ENCODE measurements at regions not wholly inside any gene's neighbourhood (a gene's known extent, or its start where the extent isn't known, plus 50 kb on each side); places are given as distances from the start of the nearest gene placed in this dataset.

- H3K36me3 ChIP-seq (ENCODE audit: insufficient read depth, low read length) = no peaks in the 10 kb centered on the region
- no peak overlapping the region for H3K27ac ChIP-seq (ENCODE audit: low read length)
- no peak overlapping the region for H3K9ac ChIP-seq (ENCODE audit: low read length)
- no peak for DNase-seq
- H3K9me3 ChIP-seq (ENCODE audit: low read length) = peaks cover 31% of the 10 kb centered on the region
- no peak overlapping the region for H3K4me3 ChIP-seq (ENCODE audit: low read length)
- no peaks in the 10 kb centered on the region for H3K79me2 ChIP-seq (ENCODE audit: low read length)
- H4K20me1 ChIP-seq (ENCODE audit: insufficient read depth, low read depth, low read length) = no peaks in the 10 kb centered on the region
- no peak overlapping the region for H3K4me2 ChIP-seq (ENCODE audit: low read depth, low read length, poor library complexity, severe bottlenecking)
- no peaks in the 10 kb centered on the region for H3K27me3 ChIP-seq (ENCODE audit: low read length)
- no peaks in the 10 kb centered on the region for H3K4me1 ChIP-seq (ENCODE audit: low read length)
- H2AFZ ChIP-seq (ENCODE audit: low read length) = no peak overlapping the region
- H3K9me2 ChIP-seq (replicated peaks; ENCODE audit: insufficient read depth, low read length) = no peaks in the 10 kb centered on the region
Observed at GRCh38 chr4:60296386-60296785, 903.7 kb upstream of the ADGRL3 start.

GRCh38 chr4:60313611-60314178, 886.4 kb upstream of the ADGRL3 start:
- Histone ChIP-seq H3K4me3 (ENCODE audit: low read length) (no peak overlapping the region), H2AFZ (ENCODE audit: low read length) (no peak overlapping the region), H3K4me2 (ENCODE audit: low read depth, low read length, poor library complexity, severe bottlenecking) (no peak overlapping the region), H3K4me1 (ENCODE audit: low read length) (no peaks in the 10 kb centered on the region), H3K9me3 (ENCODE audit: low read length) (peaks cover 44% of the 10 kb centered on the region), H3K9me2 (replicated peaks; ENCODE audit: insufficient read depth, low read length) (no peaks in the 10 kb centered on the region), H3K27me3 (ENCODE audit: low read length) (no peaks in the 10 kb centered on the region), H4K20me1 (ENCODE audit: insufficient read depth, low read depth, low read length) (no peaks in the 10 kb centered on the region), H3K9ac (ENCODE audit: low read length) (no peak overlapping the region), H3K27ac (ENCODE audit: low read length) (no peak overlapping the region), H3K79me2 (ENCODE audit: low read length) (no peaks in the 10 kb centered on the region), H3K36me3 (ENCODE audit: insufficient read depth, low read length) (no peaks in the 10 kb centered on the region)
- DNase-seq = no peak

- Histone ChIP-seq H3K27ac (ENCODE audit: low read length) (no peak overlapping the region), H3K9ac (ENCODE audit: low read length) (no peak overlapping the region), H3K36me3 (ENCODE audit: insufficient read depth, low read length) (no peaks in the 10 kb centered on the region)
Observed at GRCh38 chr4:60314416-60314815, 885.7 kb upstream of the ADGRL3 start.

GRCh38 chr4:60315586-60315985, 884.5 kb upstream of the ADGRL3 start:
- no peaks in the 10 kb centered on the region for H3K4me1 ChIP-seq (ENCODE audit: low read length)
- no peaks in the 10 kb centered on the region for H3K79me2 ChIP-seq (ENCODE audit: low read length)
- H3K36me3 ChIP-seq (ENCODE audit: insufficient read depth, low read length) = no peaks in the 10 kb centered on the region
- H3K27ac ChIP-seq (ENCODE audit: low read length) = no peak overlapping the region
- no peak overlapping the region for H3K4me2 ChIP-seq (ENCODE audit: low read depth, low read length, poor library complexity, severe bottlenecking)
- no peak for DNase-seq
- no peaks in the 10 kb centered on the region for H3K9me2 ChIP-seq (replicated peaks; ENCODE audit: insufficient read depth, low read length)
- peaks cover 37% of the 10 kb centered on the region for H3K9me3 ChIP-seq (ENCODE audit: low read length)
- H3K27me3 ChIP-seq (ENCODE audit: low read length) = no peaks in the 10 kb centered on the region
- H2AFZ ChIP-seq (ENCODE audit: low read length) = no peak overlapping the region; the same call in 1 of the 2 replicates
- H4K20me1 ChIP-seq (ENCODE audit: insufficient read depth, low read depth, low read length) = no peaks in the 10 kb centered on the region
- no peak overlapping the region for H3K4me3 ChIP-seq (ENCODE audit: low read length)
- H3K9ac ChIP-seq (ENCODE audit: low read length) = no peak overlapping the region

More at GRCh38 chr4:60314416-60314815, 885.7 kb upstream of the ADGRL3 start:
- H3K79me2 ChIP-seq (ENCODE audit: low read length) = no peaks in the 10 kb centered on the region
- no peaks in the 10 kb centered on the region for H4K20me1 ChIP-seq (ENCODE audit: insufficient read depth, low read depth, low read length)
- H2AFZ ChIP-seq (ENCODE audit: low read length) = no peak overlapping the region
- no peaks in the 10 kb centered on the region for H3K4me1 ChIP-seq (ENCODE audit: low read length)
- no peak for DNase-seq
- H3K4me2 ChIP-seq (ENCODE audit: low read depth, low read length, poor library complexity, severe bottlenecking) = no peak overlapping the region
- H3K9me2 ChIP-seq (replicated peaks; ENCODE audit: insufficient read depth, low read length) = no peaks in the 10 kb centered on the region
- H3K27me3 ChIP-seq (ENCODE audit: low read length) = no peaks in the 10 kb centered on the region
- H3K4me3 ChIP-seq (ENCODE audit: low read length) = no peak overlapping the region
- peaks cover 42% of the 10 kb centered on the region for H3K9me3 ChIP-seq (ENCODE audit: low read length)

- DNase-seq = no peak
- Histone ChIP-seq H3K9me2 (replicated peaks; ENCODE audit: insufficient read depth, low read length) (no peaks in the 10 kb centered on the region), H2AFZ (ENCODE audit: low read length) (no peak overlapping the region), H3K9ac (ENCODE audit: low read length) (no peak overlapping the region), H3K79me2 (ENCODE audit: low read length) (no peaks in the 10 kb centered on the region), H3K9me3 (ENCODE audit: low read length) (peaks cover 27% of the 10 kb centered on the region), H3K4me3 (ENCODE audit: low read length) (no peak overlapping the region), H3K27ac (ENCODE audit: low read length) (no peak overlapping the region), H3K27me3 (ENCODE audit: low read length) (no peaks in the 10 kb centered on the region), H4K20me1 (ENCODE audit: insufficient read depth, low read depth, low read length) (no peaks in the 10 kb centered on the region), H3K4me1 (ENCODE audit: low read length) (no peaks in the 10 kb centered on the region), H3K36me3 (ENCODE audit: insufficient read depth, low read length) (no peaks in the 10 kb centered on the region), H3K4me2 (ENCODE audit: low read depth, low read length, poor library complexity, severe bottlenecking) (no peak overlapping the region)
Observed at GRCh38 chr4:60326735-60327134, 873.4 kb upstream of the ADGRL3 start.

GRCh38 chr4:60327651-60328050, 872.5 kb upstream of the ADGRL3 start:
- H3K79me2 ChIP-seq (ENCODE audit: low read length) = no peaks in the 10 kb centered on the region
- no peak overlapping the region for H3K27ac ChIP-seq (ENCODE audit: low read length)
- no peaks in the 10 kb centered on the region for H4K20me1 ChIP-seq (ENCODE audit: insufficient read depth, low read depth, low read length)
- H3K4me1 ChIP-seq (ENCODE audit: low read length) = no peaks in the 10 kb centered on the region
- no peak for DNase-seq
- H3K27me3 ChIP-seq (ENCODE audit: low read length) = no peaks in the 10 kb centered on the region
- H2AFZ ChIP-seq (ENCODE audit: low read length) = no peak overlapping the region
- H3K4me2 ChIP-seq (ENCODE audit: low read depth, low read length, poor library complexity, severe bottlenecking) = no peak overlapping the region
- H3K36me3 ChIP-seq (ENCODE audit: insufficient read depth, low read length) = no peaks in the 10 kb centered on the region
- H3K9me2 ChIP-seq (replicated peaks; ENCODE audit: insufficient read depth, low read length) = no peaks in the 10 kb centered on the region
- no peak overlapping the region for H3K9ac ChIP-seq (ENCODE audit: low read length)
- peaks cover 27% of the 10 kb centered on the region for H3K9me3 ChIP-seq (ENCODE audit: low read length)
- no peak overlapping the region for H3K4me3 ChIP-seq (ENCODE audit: low read length)

GRCh38 chr4:60344908-60345307, 855.2 kb upstream of the ADGRL3 start:
- H3K27ac ChIP-seq (ENCODE audit: low read length) = no peak overlapping the region
- H3K9ac ChIP-seq (ENCODE audit: low read length) = no peak overlapping the region
- no peak overlapping the region for H3K4me3 ChIP-seq (ENCODE audit: low read length)
- H3K9me2 ChIP-seq (replicated peaks; ENCODE audit: insufficient read depth, low read length) = no peaks in the 10 kb centered on the region
- H3K36me3 ChIP-seq (ENCODE audit: insufficient read depth, low read length) = no peaks in the 10 kb centered on the region
- no peaks in the 10 kb centered on the region for H3K4me1 ChIP-seq (ENCODE audit: low read length)
- no peaks in the 10 kb centered on the region for H3K79me2 ChIP-seq (ENCODE audit: low read length)
- no peak for DNase-seq
- H3K9me3 ChIP-seq (ENCODE audit: low read length) = peaks cover 24% of the 10 kb centered on the region
- H2AFZ ChIP-seq (ENCODE audit: low read length) = no peak overlapping the region
- no peak overlapping the region for H3K4me2 ChIP-seq (ENCODE audit: low read depth, low read length, poor library complexity, severe bottlenecking)
- no peaks in the 10 kb centered on the region for H3K27me3 ChIP-seq (ENCODE audit: low read length)
- H4K20me1 ChIP-seq (ENCODE audit: insufficient read depth, low read depth, low read length) = no peaks in the 10 kb centered on the region

GRCh38 chr4:60345392-60345791, 854.7 kb upstream of the ADGRL3 start:
- Histone ChIP-seq H3K79me2 (ENCODE audit: low read length) (no peaks in the 10 kb centered on the region), H3K9me2 (replicated peaks; ENCODE audit: insufficient read depth, low read length) (no peaks in the 10 kb centered on the region), H3K9me3 (ENCODE audit: low read length) (peaks cover 21% of the 10 kb centered on the region; the same call in 1 of the 2 replicates), H2AFZ (ENCODE audit: low read length) (no peak overlapping the region), H3K4me3 (ENCODE audit: low read length) (no peak overlapping the region), H3K36me3 (ENCODE audit: insufficient read depth, low read length) (no peaks in the 10 kb centered on the region), H3K9ac (ENCODE audit: low read length) (no peak overlapping the region), H3K4me1 (ENCODE audit: low read length) (no peaks in the 10 kb centered on the region), H4K20me1 (ENCODE audit: insufficient read depth, low read depth, low read length) (no peaks in the 10 kb centered on the region), H3K27me3 (ENCODE audit: low read length) (no peaks in the 10 kb centered on the region), H3K4me2 (ENCODE audit: low read depth, low read length, poor library complexity, severe bottlenecking) (no peak overlapping the region), H3K27ac (ENCODE audit: low read length) (no peak overlapping the region)
- no peak for DNase-seq

Data from Karpas-422 (cell line).